COLO668 (cell line): ENCODE measurements at regions not wholly inside any gene's neighbourhood (a gene's known extent, or its start where the extent isn't known, plus 50 kb on each side); places are given as distances from the start of the nearest gene placed in this dataset.

ENCODE experiments used
- DNase-seq: peaks from one replicate; lab custom pipeline; 2025; ENCODE audit not compliant: unreplicated experiment; lab: John Stamatoyannopoulos, UW

DNA sequence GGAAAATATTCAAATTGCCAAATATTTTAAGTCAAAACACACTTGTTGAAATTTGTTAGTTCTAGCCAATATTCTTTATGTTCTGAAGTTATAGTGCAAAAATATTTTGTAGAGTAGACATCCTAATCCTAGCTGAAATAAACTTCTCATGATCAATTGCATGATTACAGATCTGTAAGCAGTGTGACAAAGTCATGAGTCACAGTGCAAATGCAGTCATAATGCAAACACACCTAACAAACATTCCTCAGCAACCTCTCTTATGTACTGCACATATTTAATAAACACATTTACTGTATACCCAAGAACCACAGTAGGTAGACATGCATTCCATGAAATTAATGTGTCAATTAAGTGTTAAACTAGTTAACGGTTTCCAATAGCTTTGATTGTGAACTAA, 1857.4 kb downstream of the NCAM2 start:
- DNase-seq = no peak

DNA sequence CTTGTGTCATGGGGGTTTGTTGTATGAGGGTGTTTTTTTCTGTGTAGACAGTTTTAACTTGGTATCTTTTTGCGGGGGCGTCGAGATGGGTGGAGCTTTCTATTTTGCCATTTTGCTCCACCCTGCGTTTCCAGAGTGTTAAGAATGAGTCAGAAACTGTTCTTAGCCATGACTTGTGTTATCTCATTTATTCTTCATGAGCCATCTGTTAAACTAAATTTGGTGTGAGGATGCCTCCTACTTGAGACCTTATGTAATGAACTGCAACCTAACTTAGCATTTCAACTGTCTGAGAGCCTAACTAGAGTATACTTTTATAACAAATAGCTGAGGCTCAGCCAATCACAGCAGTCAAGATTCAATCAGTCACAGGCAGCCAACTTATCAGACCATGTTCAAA, 1873.5 kb downstream of the NCAM2 start:
- no peak for DNase-seq

GRCh38 chr21:22880573-22880972, 1882.4 kb downstream of the NCAM2 start:
- DNase-seq = no peak

DNA sequence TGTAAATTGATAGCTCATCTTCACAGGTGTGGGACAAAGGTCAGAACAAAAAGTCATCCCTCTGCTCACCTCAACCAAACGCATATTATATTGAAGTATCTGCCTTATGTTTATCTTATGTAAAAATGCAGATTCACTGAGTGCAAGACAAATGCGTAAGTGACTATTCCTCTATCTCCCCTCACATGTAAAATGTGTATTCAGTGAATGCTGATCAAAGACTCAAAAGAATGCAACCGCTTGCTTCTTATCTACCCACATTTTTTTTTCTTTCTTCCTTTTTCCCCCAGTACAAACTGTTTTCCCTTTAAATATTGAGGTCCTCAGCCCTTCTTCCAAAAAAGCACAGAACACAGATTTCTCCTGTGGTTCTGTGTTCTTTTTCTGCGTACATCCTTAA, 1882.9 kb downstream of the NCAM2 start:
- DNase-seq = no peak

GRCh38 chr21:22885079-22885478, 1886.9 kb downstream of the NCAM2 start:
- DNase-seq = no peak

DNA sequence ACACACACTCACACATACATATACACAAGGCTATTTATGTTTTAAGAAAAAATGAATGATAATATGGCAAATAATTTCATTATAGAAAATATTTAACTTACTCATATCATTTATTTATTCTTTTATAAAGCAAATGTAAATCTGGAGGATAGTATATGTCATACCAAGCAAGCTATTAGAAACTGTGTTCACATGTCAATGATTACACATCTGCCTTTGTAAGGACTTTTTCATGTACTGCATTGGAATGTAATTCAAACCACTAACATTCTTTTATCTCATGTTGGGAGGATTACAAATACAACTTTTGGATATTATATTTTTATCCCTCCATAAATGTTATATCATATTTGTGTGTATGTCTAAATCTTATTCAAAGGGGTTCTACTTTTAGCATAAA, 1887.4 kb downstream of the NCAM2 start:
- DNase-seq = no peak

GRCh38 chr21:22889445-22889844, 1891.2 kb downstream of the NCAM2 start:
- no peak for DNase-seq

DNA sequence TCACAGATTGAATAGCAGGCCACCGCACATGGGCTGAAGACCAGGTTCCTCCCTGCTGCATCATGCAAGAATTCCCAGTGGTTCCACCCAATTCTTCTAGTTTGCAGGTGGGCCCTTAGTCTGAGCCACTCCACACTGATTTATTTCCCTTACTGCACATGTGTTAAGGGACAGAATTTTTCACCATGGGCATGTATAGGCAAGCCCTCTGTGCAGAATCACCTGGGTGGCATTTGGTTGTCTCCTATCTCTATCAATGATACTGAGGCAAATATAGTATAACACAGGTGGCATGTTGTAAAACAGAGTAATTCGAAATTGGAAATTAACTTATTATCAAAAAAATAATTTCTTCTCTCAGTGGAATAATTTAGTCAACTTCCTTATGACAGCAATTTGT, 1892.4 kb downstream of the NCAM2 start:
- no peak for DNase-seq

GRCh38 chr21:22892028-22892427, 1893.8 kb downstream of the NCAM2 start:
- no peak for DNase-seq

- no peak for DNase-seq
Measured at GRCh38 chr21:22892740-22893139, 1894.5 kb downstream of the NCAM2 start.

- DNase-seq = no peak
Measured at GRCh38 chr21:22898051-22898665, 1899.9 kb downstream of the NCAM2 start.

- no peak for DNase-seq
Measured at GRCh38 chr21:22900490-22900889, 1902.3 kb downstream of the NCAM2 start.

GRCh38 chr21:22903851-22904250, 1905.6 kb downstream of the NCAM2 start:
- no peak for DNase-seq

- no peak for DNase-seq
Measured at GRCh38 chr21:22904385-22904784, 1906.2 kb downstream of the NCAM2 start.

GRCh38 chr21:22925032-22925431, 1926.8 kb downstream of the NCAM2 start:
- no peak for DNase-seq

GRCh38 chr21:22927469-22927868, 1929.3 kb downstream of the NCAM2 start:
- DNase-seq = no peak

GRCh38 chr21:22941779-22942490, 1943.7 kb downstream of the NCAM2 start:
- no peak for DNase-seq

GRCh38 chr21:22955559-22955958, 1957.3 kb downstream of the NCAM2 start:
- no peak for DNase-seq

GRCh38 chr21:22961258-22961657, 1963.0 kb downstream of the NCAM2 start:
- no peak for DNase-seq

GRCh38 chr21:22965455-22966135, 1967.4 kb downstream of the NCAM2 start:
- DNase-seq = no peak

DNA sequence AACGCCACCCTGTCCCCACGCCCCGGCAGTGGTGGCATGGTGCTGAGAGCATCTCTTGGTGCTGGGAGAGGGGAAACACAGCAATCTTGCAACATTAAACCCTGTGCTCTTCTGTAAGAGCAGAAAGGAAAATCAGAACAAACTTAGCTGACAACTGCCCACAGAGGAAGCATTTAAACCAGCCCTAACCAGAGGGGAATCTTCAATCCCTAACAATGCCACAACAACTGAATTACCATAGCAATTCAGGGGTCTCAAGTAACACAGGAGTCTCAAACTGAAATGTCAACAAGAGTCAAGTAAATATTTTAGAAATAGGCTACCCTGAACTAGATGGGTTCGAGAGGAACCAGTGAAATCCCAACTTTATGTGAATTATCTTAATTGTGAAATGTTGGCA, 1983.6 kb downstream of the NCAM2 start:
- DNase-seq = no peak

GRCh38 chr21:22993144-22993543, 1994.9 kb downstream of the NCAM2 start:
- no peak for DNase-seq
